HepG2 (cell line): ENCODE measurements at regions not wholly inside any gene's neighbourhood (a gene's known extent, or its start where the extent isn't known, plus 50 kb on each side); places are given as distances from the start of the nearest gene placed in this dataset.

Source experiments
- ATAC-seq: fragments of 200-7000 bp; cut with Tn5 transposase; 3 replicates; pipeline ENCODE4 v1.9.1; 2020; ENCODE audit warnings: mild to moderate bottlenecking, moderate library complexity
- BruUV-seq: library from RNA; stranded (reverse); fragments of 400-500 nt; replicated peaks from 2 replicates; lab custom pipeline; 2021; lab: Mats Ljungman, UMichigan
- CTCF ChIA-PET: fragments of 300-600 bp; formaldehyde crosslinking; extraction: SDS; loops from one replicate; lab custom pipeline; 2021; ENCODE audit warnings: low total read pairs, inconsistent platforms, low intra/inter-chr PET ratio; lab: Yijun Ruan, JAX
- POLR2A ChIA-PET: fragments of 350-600 bp; sonication (Branson Sonifier 250); formaldehyde crosslinking; loops from one replicate; lab custom pipeline; 2020; ENCODE audit warnings: antibody characterized with exemption, inconsistent platforms; lab: Yijun Ruan, JAX
- DNase-seq: peaks from one replicate; pipeline ENCODE4 v3.0.0-alpha.2; 2015; ENCODE audit warnings: low spot score
- FAIRE-seq: peaks from 3 replicates; lab custom pipeline; 2011; peaks lifted over from hg19 to GRCh38; lab: Jason Lieb, UNC
- H2AFZ ChIP-seq: one replicate; pipeline ENCODE4 v1.6.1; 2011; ENCODE audit warnings: low read length, inconsistent platforms
- H3K27ac ChIP-seq: fragments of 300-600 bp; 3 replicates; pipeline ENCODE4 v1.8.0; 2011; ENCODE audit warnings: mixed run types, mild to moderate bottlenecking, mixed read lengths, low read length, inconsistent platforms; ENCODE audit not compliant: insufficient read depth; ENCODE audit errors: extremely low read length
- H3K27me3 ChIP-seq, 2 experiments: fragments of 200-600 bp in 1 of 2; 2 replicates in 1 of 2; 3 replicates in 1 of 2; pipeline versions ENCODE4 v1.6.0 to v1.8.0; 2011; ENCODE audit warnings: low read length in 2 of 2, mild to moderate bottlenecking in 2 of 2, moderate library complexity in 2 of 2, inconsistent platforms in 1 of 2; ENCODE audit not compliant: insufficient read depth in 2 of 2, control insufficient read depth in 1 of 2
- H3K36me3 ChIP-seq, 2 experiments: fragments of 200-600 bp in 1 of 2; replicated peaks in 1 of 2; 2 replicates in 1 of 2; 3 replicates in 1 of 2; pipeline versions ENCODE4 v1.5.1 to v1.8.0; 2011; ENCODE audit warnings: low read length in 2 of 2, inconsistent platforms in 1 of 2; ENCODE audit not compliant: insufficient read depth in 2 of 2, control insufficient read depth in 1 of 2
- H3K4me1 ChIP-seq: 2 replicates; pipeline ENCODE4 v1.5.1; 2012; ENCODE audit warnings: low read length, inconsistent platforms; ENCODE audit not compliant: insufficient read depth
- H3K4me2 ChIP-seq: 2 replicates; pipeline ENCODE4 v1.6.0; 2011; ENCODE audit warnings: low read depth, low read length, inconsistent platforms
- H3K4me3 ChIP-seq, 3 experiments: fragments of 200-600 bp in 1 of 3; sonication (generic), shearing (Covaris generic) in 1 of 3; replicated peaks in 1 of 3; 2 replicates each; pipeline ENCODE4 v1.5.1; 2011 to 2016; ENCODE audit warnings: low read length in 3 of 3, inconsistent platforms in 2 of 3, low read depth in 2 of 3, mild to moderate bottlenecking in 2 of 3, control low read depth in 1 of 3, mixed read lengths in 1 of 3; ENCODE audit not compliant: insufficient read depth in 1 of 3
- H3K79me2 ChIP-seq: one replicate; pipeline ENCODE4 v1.6.1; 2011; ENCODE audit warnings: low read length, inconsistent platforms; ENCODE audit not compliant: insufficient read depth
- H3K9ac ChIP-seq: 2 replicates; pipeline ENCODE4 v1.6.0; 2011; ENCODE audit warnings: mild to moderate bottlenecking, low read depth, low read length, inconsistent platforms; ENCODE audit not compliant: insufficient read depth
- H3K9me3 ChIP-seq: 2 replicates; pipeline ENCODE4 v1.5.1; 2012; ENCODE audit warnings: mild to moderate bottlenecking, low read length
- H4K20me1 ChIP-seq: 2 replicates; pipeline ENCODE4 v1.6.0; 2011; ENCODE audit warnings: inconsistent platforms, mild to moderate bottlenecking, low read length, moderate library complexity; ENCODE audit not compliant: insufficient read depth
- ADNP ChIP-seq: sonication (generic); formaldehyde crosslinking; IDR thresholded peaks from 2 replicates; pipeline ENCODE4 v1.4.0; 2020; ENCODE audit warnings: missing genetic modification reagents
- ARNT2 ChIP-seq: sonication (generic); formaldehyde crosslinking; IDR thresholded peaks from 2 replicates; pipeline ENCODE4 v1.8.0; 2022; ENCODE audit warnings: mild to moderate bottlenecking, low read depth, missing genetic modification reagents, moderate library complexity
- FLYWCH1 ChIP-seq: sonication (generic); formaldehyde crosslinking; IDR thresholded peaks from 2 replicates; pipeline ENCODE4 v1.8.1; 2023; ENCODE audit warnings: mild to moderate bottlenecking, missing genetic modification reagents
- HNRNPL ChIP-seq: fragments of 200-400 bp; formaldehyde crosslinking; IDR thresholded peaks from 2 replicates; pipeline ENCODE4 v1.6.1; 2017; ENCODE audit warnings: mild to moderate bottlenecking, low read depth, low read length
- MLLT10 ChIP-seq: sonication (generic); formaldehyde crosslinking; IDR thresholded peaks from 2 replicates; pipeline ENCODE4 v1.4.0; 2020; ENCODE audit warnings: missing genetic modification reagents
- MTA1 ChIP-seq: sonication (generic); formaldehyde crosslinking; IDR thresholded peaks from 2 replicates; pipeline ENCODE4 v1.4.0; 2020; ENCODE audit warnings: missing genetic modification reagents, mild to moderate bottlenecking, borderline replicate concordance
- MYNN ChIP-seq: sonication (generic); formaldehyde crosslinking; IDR thresholded peaks from 2 replicates; pipeline ENCODE4 v1.4.0; 2020; ENCODE audit warnings: mild to moderate bottlenecking, low read depth, missing genetic modification reagents
- POLR2A ChIP-seq, 2 experiments: IDR thresholded peaks; 2 replicates each; pipeline ENCODE4 v1.6.1; 2011; ENCODE audit warnings: low read depth in 2 of 2, low read length in 2 of 2, mild to moderate bottlenecking in 1 of 2, moderate library complexity in 1 of 2; ENCODE audit not compliant: insufficient read depth in 1 of 2
- POLR2AphosphoS5 ChIP-seq: IDR thresholded peaks from 2 replicates; pipeline ENCODE4 v1.6.1; 2012; ENCODE audit warnings: low read depth, low read length
- REXO4 ChIP-seq: sonication (generic); formaldehyde crosslinking; IDR thresholded peaks from 2 replicates; pipeline ENCODE4 v1.8.0; 2022; ENCODE audit warnings: missing genetic modification reagents, mild to moderate bottlenecking, borderline replicate concordance
- THAP9 ChIP-seq: sonication (generic); formaldehyde crosslinking; IDR thresholded peaks from 2 replicates; pipeline ENCODE4; 2020; ENCODE audit warnings: missing genetic modification reagents, mild to moderate bottlenecking, borderline replicate concordance
- ZBTB46 ChIP-seq: sonication (generic); formaldehyde crosslinking; IDR thresholded peaks from 2 replicates; pipeline ENCODE4 v1.4.0; 2020; ENCODE audit warnings: mild to moderate bottlenecking, missing genetic modification reagents, borderline replicate concordance
- ZBTB7B ChIP-seq: sonication (generic); formaldehyde crosslinking; IDR thresholded peaks from 2 replicates; pipeline ENCODE4 v1.4.0; 2020; ENCODE audit warnings: missing genetic modification reagents
- ZFP41 ChIP-seq: sonication (generic); formaldehyde crosslinking; IDR thresholded peaks from 2 replicates; pipeline ENCODE4 v1.4.0; 2020; ENCODE audit warnings: mild to moderate bottlenecking, missing genetic modification reagents, borderline replicate concordance
- WGBS: methylation state at CpG from one replicate; pipeline ENCODE4 v1.1.6; 2017; ENCODE audit warnings: low lambda C conversion rate; 5-methylcytosine and 5-hydroxymethylcytosine counted together
- in situ Hi-C: cut with HindIII; loops from 2 replicates; pipeline ENCODE4 v1.10.0; 2017; ENCODE audit warnings: low pct_unique_long_range_greater_than_20kb; ENCODE audit not compliant: extremely low pct_ligation_motif_present
- intact Hi-C: fragments of 100-400 bp; cut with micrococcal nuclease; formaldehyde crosslinking; loops from one replicate; pipeline ENCODE4 v1.10.0; 2022; ENCODE audit not compliant: unreplicated experiment
- TF ChIP-seq, protein P1 (sequence below): sonication (generic); formaldehyde crosslinking; IDR thresholded peaks from 2 replicates; pipeline ENCODE4 v1.9.0; 2021; ENCODE audit warnings: missing genetic modification reagents, mild to moderate bottlenecking, borderline replicate concordance

DNA sequence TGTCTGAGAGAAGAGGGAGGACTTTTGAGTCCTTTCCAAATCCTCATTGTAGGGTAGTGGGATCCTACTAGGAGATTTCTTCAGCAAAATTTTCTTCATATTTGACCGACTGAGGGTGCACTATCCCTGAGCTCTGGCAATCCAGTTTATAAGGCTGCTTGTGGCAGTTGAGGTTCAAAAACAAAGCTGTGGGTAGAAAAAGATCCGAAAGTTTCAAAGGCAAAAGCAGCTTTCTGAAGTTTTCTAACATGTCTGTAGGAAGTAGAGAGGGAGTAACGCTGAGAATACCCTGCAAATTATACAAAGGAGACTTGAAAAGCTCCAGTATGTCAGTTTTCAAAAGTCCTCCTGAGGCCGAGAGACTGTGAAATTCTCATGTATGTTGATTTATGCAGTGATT lies 1039.3 kb upstream of the PIK3C3 start:
- Histone ChIP-seq H3K4me2 (no peak overlapping the region), H3K27ac (no peak overlapping the region), H3K79me2 (no peaks in the 10 kb centered on the region), H3K4me1 (no peaks in the 10 kb centered on the region), H2AFZ (no peak overlapping the region), H3K27me3 (no peaks in the 10 kb centered on the region), H3K4me3 (no peak overlapping the region), H4K20me1 (no peaks in the 10 kb centered on the region), H3K9ac (no peak overlapping the region), H3K36me3 (no peaks in the 10 kb centered on the region), H3K9me3 (no peaks in the 10 kb centered on the region)
- ChIA-PET CTCF (no interaction called here), POLR2A (no interaction called here)
- in situ Hi-C loops: no loop called here
- FAIRE-seq (no peak), DNase-seq (no peak), ATAC-seq (no peak)
- intact Hi-C loops: no loop called here
- no TSS peak for BruUV-seq
- 3% methylated on average over 4 of the region's 4 CpGs for WGBS
- TF ChIP-seq ZFP41 (CRISPR knock-in tag): no peak
- no peak for TF ChIP-seq REXO4 (CRISPR knock-in tag)
- no peak for TF ChIP-seq ZBTB46 (CRISPR knock-in tag)
- TF ChIP-seq HNRNPL: no peak
- TF ChIP-seq ADNP (CRISPR knock-in tag): no peak
- TF ChIP-seq ZBTB7B: no peak
- no peak for TF ChIP-seq MTA1 (CRISPR knock-in tag)
- no peak for TF ChIP-seq POLR2AphosphoS5
- TF ChIP-seq THAP9: no peak
- no peak for TF ChIP-seq POLR2A (IDR thresholded peaks at IDR 0.05; ENCODE audit: insufficient read depth in 1 of 2, low read depth in 2 of 2, low read length in 2 of 2)
- TF ChIP-seq ARNT2 (CRISPR knock-in tag): no peak
- no peak for TF ChIP-seq FLYWCH1 (CRISPR knock-in tag)
- TF ChIP-seq MYNN (CRISPR knock-in tag): no peak
- TF ChIP-seq, protein P1, sequence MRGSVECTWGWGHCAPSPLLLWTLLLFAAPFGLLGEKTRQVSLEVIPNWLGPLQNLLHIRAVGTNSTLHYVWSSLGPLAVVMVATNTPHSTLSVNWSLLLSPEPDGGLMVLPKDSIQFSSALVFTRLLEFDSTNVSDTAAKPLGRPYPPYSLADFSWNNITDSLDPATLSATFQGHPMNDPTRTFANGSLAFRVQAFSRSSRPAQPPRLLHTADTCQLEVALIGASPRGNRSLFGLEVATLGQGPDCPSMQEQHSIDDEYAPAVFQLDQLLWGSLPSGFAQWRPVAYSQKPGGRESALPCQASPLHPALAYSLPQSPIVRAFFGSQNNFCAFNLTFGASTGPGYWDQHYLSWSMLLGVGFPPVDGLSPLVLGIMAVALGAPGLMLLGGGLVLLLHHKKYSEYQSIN (CRISPR knock-in tag): no peak
- TF ChIP-seq MLLT10 (CRISPR knock-in tag): no peak
